HUES48 (cell line): ENCODE measurements at regions not wholly inside any gene's neighbourhood (a gene's known extent, or its start where the extent isn't known, plus 50 kb on each side); places are given as distances from the start of the nearest gene placed in this dataset.

Source experiments
- H3K27ac ChIP-seq: one replicate; pipeline ENCODE4 v1.7.0; 2013; ENCODE audit warnings: low read depth, low read length, inconsistent platforms
- H3K27me3 ChIP-seq: 2 replicates; pipeline ENCODE4 v1.6.1; 2013; ENCODE audit warnings: mild to moderate bottlenecking, low read length; ENCODE audit not compliant: control insufficient read depth, insufficient read depth
- H3K36me3 ChIP-seq: 2 replicates; pipeline ENCODE4 v1.6.1; 2013; ENCODE audit warnings: low read length; ENCODE audit not compliant: control insufficient read depth, insufficient read depth
- H3K4me1 ChIP-seq: 2 replicates; pipeline ENCODE4 v1.6.1; 2013; ENCODE audit warnings: mild to moderate bottlenecking, low read length; ENCODE audit not compliant: control insufficient read depth, insufficient read depth
- H3K4me3 ChIP-seq: 2 replicates; pipeline ENCODE4 v1.5.1; 2013; ENCODE audit warnings: mild to moderate bottlenecking, low read depth, low read length
- H3K9ac ChIP-seq: 2 replicates; pipeline ENCODE4 v1.6.1; 2013; ENCODE audit warnings: mild to moderate bottlenecking, low read depth, low read length, moderate library complexity
- H3K9me3 ChIP-seq: 2 replicates; pipeline ENCODE4 v1.6.1; 2013; ENCODE audit warnings: low read length; ENCODE audit not compliant: control insufficient read depth, insufficient read depth

GRCh38 chr5:63374085-63374484, 588.2 kb downstream of the HTR1A start:
- Histone ChIP-seq H3K27ac (no peak overlapping the region), H3K27me3 (no peaks in the 10 kb centered on the region), H3K4me3 (no peak overlapping the region), H3K36me3 (no peaks in the 10 kb centered on the region), H3K9me3 (no peaks in the 10 kb centered on the region), H3K4me1 (no peaks in the 10 kb centered on the region), H3K9ac (no peak overlapping the region)

- Histone ChIP-seq H3K36me3 (no peaks in the 10 kb centered on the region), H3K27me3 (no peaks in the 10 kb centered on the region), H3K9ac (no peak overlapping the region), H3K27ac (no peak overlapping the region), H3K4me3 (no peak overlapping the region), H3K4me1 (peaks cover 6% of the 10 kb centered on the region; the same call in 1 of the 2 replicates), H3K9me3 (no peaks in the 10 kb centered on the region)
Measured at GRCh38 chr5:63351164-63351563, 611.1 kb downstream of the HTR1A start.

GRCh38 chr5:63346451-63346850, 615.8 kb downstream of the HTR1A start:
- Histone ChIP-seq H3K4me3 (no peak overlapping the region), H3K36me3 (no peaks in the 10 kb centered on the region), H3K4me1 (peaks cover 14% of the 10 kb centered on the region), H3K9me3 (peaks cover under 1% of the 10 kb centered on the region; the same call in 1 of the 2 replicates), H3K27me3 (no peaks in the 10 kb centered on the region), H3K27ac (no peak overlapping the region), H3K9ac (no peak overlapping the region)

- peaks cover 6% of the 10 kb centered on the region for H3K9me3 ChIP-seq
- no peak overlapping the region for H3K4me3 ChIP-seq
- H3K27ac ChIP-seq: no peak overlapping the region
- H3K4me1 ChIP-seq: peaks cover 10% of the 10 kb centered on the region
- H3K36me3 ChIP-seq: no peaks in the 10 kb centered on the region
- no peak overlapping the region for H3K9ac ChIP-seq
- no peaks in the 10 kb centered on the region for H3K27me3 ChIP-seq
Measured at GRCh38 chr5:63341442-63341841, 620.8 kb downstream of the HTR1A start.

GRCh38 chr5:63323926-63324325, 638.3 kb downstream of the HTR1A start:
- H3K4me3 ChIP-seq: no peak overlapping the region
- no peak overlapping the region for H3K9ac ChIP-seq
- no peaks in the 10 kb centered on the region for H3K9me3 ChIP-seq
- H3K27ac ChIP-seq: no peak overlapping the region
- no peaks in the 10 kb centered on the region for H3K36me3 ChIP-seq
- H3K27me3 ChIP-seq: no peaks in the 10 kb centered on the region
- H3K4me1 ChIP-seq: no peaks in the 10 kb centered on the region

- Histone ChIP-seq H3K9ac (no peak overlapping the region), H3K4me1 (no peaks in the 10 kb centered on the region), H3K36me3 (no peaks in the 10 kb centered on the region), H3K27ac (no peak overlapping the region), H3K9me3 (no peaks in the 10 kb centered on the region), H3K4me3 (no peak overlapping the region), H3K27me3 (no peaks in the 10 kb centered on the region)
Measured at GRCh38 chr5:63314551-63314950, 647.7 kb downstream of the HTR1A start.

GRCh38 chr5:63310644-63311043, 651.6 kb downstream of the HTR1A start:
- Histone ChIP-seq H3K4me3 (no peak overlapping the region), H3K9me3 (no peaks in the 10 kb centered on the region), H3K27ac (no peak overlapping the region), H3K36me3 (no peaks in the 10 kb centered on the region), H3K27me3 (no peaks in the 10 kb centered on the region), H3K4me1 (no peaks in the 10 kb centered on the region), H3K9ac (no peak overlapping the region)

GRCh38 chr5:63306909-63307308, 655.3 kb downstream of the HTR1A start:
- H3K27ac ChIP-seq: no peak overlapping the region
- H3K9ac ChIP-seq: no peak overlapping the region
- H3K4me1 ChIP-seq: no peaks in the 10 kb centered on the region
- no peak overlapping the region for H3K4me3 ChIP-seq
- no peaks in the 10 kb centered on the region for H3K36me3 ChIP-seq
- H3K27me3 ChIP-seq: no peaks in the 10 kb centered on the region
- H3K9me3 ChIP-seq: no peaks in the 10 kb centered on the region

GRCh38 chr5:63293317-63293716, 668.9 kb downstream of the HTR1A start:
- Histone ChIP-seq H3K9ac (no peak overlapping the region), H3K4me3 (no peak overlapping the region), H3K27me3 (no peaks in the 10 kb centered on the region), H3K4me1 (no peaks in the 10 kb centered on the region), H3K36me3 (no peaks in the 10 kb centered on the region), H3K9me3 (no peaks in the 10 kb centered on the region), H3K27ac (no peak overlapping the region)

GRCh38 chr5:63286724-63287123, 675.5 kb downstream of the HTR1A start:
- H3K9me3 ChIP-seq: no peaks in the 10 kb centered on the region
- no peaks in the 10 kb centered on the region for H3K27me3 ChIP-seq
- H3K36me3 ChIP-seq: no peaks in the 10 kb centered on the region
- H3K4me3 ChIP-seq: no peak overlapping the region
- H3K9ac ChIP-seq: no peak overlapping the region
- H3K27ac ChIP-seq: no peak overlapping the region
- H3K4me1 ChIP-seq: no peaks in the 10 kb centered on the region

- Histone ChIP-seq H3K4me3 (no peak overlapping the region), H3K9me3 (no peaks in the 10 kb centered on the region), H3K27ac (no peak overlapping the region), H3K9ac (no peak overlapping the region), H3K36me3 (no peaks in the 10 kb centered on the region), H3K4me1 (no peaks in the 10 kb centered on the region), H3K27me3 (no peaks in the 10 kb centered on the region)
Measured at GRCh38 chr5:63263411-63263810, 684.8 kb downstream of the LRRC70 start.
